Testis (tissue), 2 donors: ENCODE measurements at regions not wholly inside any gene's neighbourhood (a gene's known extent, or its start where the extent isn't known, plus 50 kb on each side); places are given as distances from the start of the nearest gene placed in this dataset.

Source experiments
- DNase-seq: peaks from one replicate; pipeline ENCODE4 v3.0.0-alpha.2; 2019
- H3K27ac ChIP-seq, 2 donors: fragments of 200-600 bp; sonication (generic); one replicate each; pipeline ENCODE4 v1.5.1; 2019
- H3K27me3 ChIP-seq: fragments of 200-600 bp; sonication (generic); one replicate; pipeline ENCODE4 v1.5.1; 2019
- H3K36me3 ChIP-seq: fragments of 200-600 bp; sonication (generic); one replicate; pipeline ENCODE4 v1.5.1; 2017; ENCODE audit warnings: low read depth; ENCODE audit errors: missing control alignments
- H3K4me1 ChIP-seq: fragments of 200-600 bp; sonication (generic); one replicate; pipeline ENCODE4 v1.5.1; 2019
- H3K4me3 ChIP-seq, 2 donors: fragments of 200-600 bp; sonication (generic); one replicate each; pipeline ENCODE4 v1.5.1; 2017 to 2019
- H3K9me3 ChIP-seq: fragments of 200-600 bp; sonication (generic); one replicate; pipeline ENCODE4 v1.5.1; 2017
- POLR2A ChIP-seq: fragments of 450-650 bp; IDR thresholded peaks from one replicate; pipeline ENCODE4 v1.6.1; 2017; ENCODE audit warnings: antibody characterized with exemption, mild to moderate bottlenecking, moderate library complexity
- WGBS, 2 donors: methylation state at CpG; one replicate each; pipeline ENCODE4 v1.1.5; 2018; 5-methylcytosine and 5-hydroxymethylcytosine counted together
- intact Hi-C: fragments of 100-400 bp; cut with DNase I; formaldehyde crosslinking; loops from one replicate; pipeline ENCODE4 v1.15.1; 2023; ENCODE audit warnings: low total_unique reads
- TF ChIP-seq, protein P1 (sequence below), 3 experiments: fragments of 450-650 bp in 2 of 3; fragments of 200-600 bp in 1 of 3; sonication (generic) in 1 of 3; IDR thresholded peaks; one replicate each; pipeline ENCODE4 v1.5.1; 2016 to 2019; ENCODE audit warnings: antibody characterized with exemption in 3 of 3, mild to moderate bottlenecking in 2 of 3, moderate library complexity in 1 of 3

DNA sequence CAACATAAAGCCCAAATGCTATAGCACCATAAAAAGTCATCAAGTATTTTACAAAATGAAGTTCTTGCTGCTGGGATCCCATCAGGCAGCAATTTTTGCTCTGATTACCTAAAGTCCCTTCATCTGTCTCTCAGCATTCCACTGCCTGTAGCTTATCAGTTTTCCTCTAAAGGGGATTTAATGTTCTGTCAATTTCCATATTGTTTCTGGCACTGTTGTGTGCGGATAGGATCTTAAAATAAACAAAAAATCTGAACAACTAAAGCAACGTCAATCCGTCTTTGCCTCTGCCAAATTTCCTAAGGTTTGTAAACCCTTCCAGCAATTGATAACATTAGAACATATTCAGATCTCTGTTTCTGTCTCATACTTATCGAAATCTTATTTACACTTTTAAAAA, 1126.3 kb upstream of the RAG2 start:
- TF ChIP-seq POLR2A = no peak
- TF ChIP-seq, protein P1, sequence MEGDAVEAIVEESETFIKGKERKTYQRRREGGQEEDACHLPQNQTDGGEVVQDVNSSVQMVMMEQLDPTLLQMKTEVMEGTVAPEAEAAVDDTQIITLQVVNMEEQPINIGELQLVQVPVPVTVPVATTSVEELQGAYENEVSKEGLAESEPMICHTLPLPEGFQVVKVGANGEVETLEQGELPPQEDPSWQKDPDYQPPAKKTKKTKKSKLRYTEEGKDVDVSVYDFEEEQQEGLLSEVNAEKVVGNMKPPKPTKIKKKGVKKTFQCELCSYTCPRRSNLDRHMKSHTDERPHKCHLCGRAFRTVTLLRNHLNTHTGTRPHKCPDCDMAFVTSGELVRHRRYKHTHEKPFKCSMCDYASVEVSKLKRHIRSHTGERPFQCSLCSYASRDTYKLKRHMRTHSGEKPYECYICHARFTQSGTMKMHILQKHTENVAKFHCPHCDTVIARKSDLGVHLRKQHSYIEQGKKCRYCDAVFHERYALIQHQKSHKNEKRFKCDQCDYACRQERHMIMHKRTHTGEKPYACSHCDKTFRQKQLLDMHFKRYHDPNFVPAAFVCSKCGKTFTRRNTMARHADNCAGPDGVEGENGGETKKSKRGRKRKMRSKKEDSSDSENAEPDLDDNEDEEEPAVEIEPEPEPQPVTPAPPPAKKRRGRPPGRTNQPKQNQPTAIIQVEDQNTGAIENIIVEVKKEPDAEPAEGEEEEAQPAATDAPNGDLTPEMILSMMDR (IDR thresholded peaks at IDR 0.05) = no peak
- no peak for DNase-seq
- 76 to 83% methylated on average over 4 of the region's 4 CpGs for WGBS, 2 donors
- intact Hi-C loops = no loop called here
- Histone ChIP-seq H3K4me1 (no peaks in the 10 kb centered on the region), H3K27ac (no peak overlapping the region), H3K36me3 (no peaks in the 10 kb centered on the region), H3K9me3 (no peaks in the 10 kb centered on the region), H3K4me3 (no peak overlapping the region), H3K27me3 (no peaks in the 10 kb centered on the region)

DNA sequence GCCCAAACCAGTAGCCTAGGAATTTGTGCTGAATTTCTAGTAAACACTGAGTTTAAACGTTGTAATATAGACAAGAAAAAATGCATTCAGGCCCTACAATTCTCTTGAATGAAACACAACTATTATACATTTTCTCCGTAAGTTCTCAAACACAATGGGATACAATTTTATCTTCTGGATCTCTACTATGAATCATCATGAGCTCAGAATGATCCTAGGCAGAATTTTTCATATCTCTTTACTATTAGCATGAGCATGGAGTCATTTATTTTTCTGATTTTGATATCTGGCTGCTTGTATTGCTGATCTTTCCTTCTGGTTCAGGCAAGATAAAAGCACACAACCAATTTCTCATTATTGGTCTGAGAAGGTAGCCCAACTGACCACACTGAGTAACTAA, 1123.4 kb upstream of the RAG2 start:
- Histone ChIP-seq H3K36me3 (no peaks in the 10 kb centered on the region), H3K27me3 (no peaks in the 10 kb centered on the region), H3K4me1 (no peaks in the 10 kb centered on the region), H3K4me3 (no peak overlapping the region), H3K9me3 (no peaks in the 10 kb centered on the region), H3K27ac (no peak overlapping the region)
- no peak for TF ChIP-seq POLR2A
- TF ChIP-seq, protein P1 (IDR thresholded peaks at IDR 0.05) = no peak
- WGBS, 2 donors = 82% methylated on average over 2 of the region's 2 CpGs
- DNase-seq = no peak
- intact Hi-C loops = no loop called here

DNA sequence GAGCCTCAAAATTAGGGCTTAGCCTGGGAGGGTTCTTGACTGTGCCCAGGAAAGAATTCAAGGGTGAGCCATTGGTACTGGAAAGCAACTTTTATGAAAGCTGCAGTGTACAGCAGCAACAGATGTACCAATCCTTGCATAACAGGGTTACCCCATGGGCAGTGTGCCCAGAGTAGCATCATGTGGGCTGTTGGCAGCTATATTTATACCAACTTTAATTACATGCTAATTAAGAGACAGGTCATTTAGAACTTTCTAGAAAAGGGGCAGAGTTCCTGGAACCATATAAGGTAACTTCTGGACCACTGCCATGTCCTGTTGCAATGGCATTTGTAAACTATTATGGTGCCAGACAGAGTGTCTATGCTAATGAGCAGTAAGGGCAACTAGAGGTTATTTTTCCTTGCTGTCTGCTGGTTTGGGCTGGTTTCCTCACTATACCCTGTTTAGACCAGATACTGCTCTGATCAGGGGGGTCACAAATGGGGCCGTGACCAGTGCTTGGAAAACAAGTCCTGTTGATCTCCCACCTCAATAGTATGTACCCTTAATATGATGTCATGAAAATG, 1120.5 kb upstream of the RAG2 start:
- Histone ChIP-seq H3K4me1 (no peaks in the 10 kb centered on the region), H3K36me3 (no peaks in the 10 kb centered on the region), H3K4me3 (no peak overlapping the region), H3K27me3 (no peaks in the 10 kb centered on the region), H3K27ac (no peak overlapping the region), H3K9me3 (no peaks in the 10 kb centered on the region)
- TF ChIP-seq, protein P1 (IDR thresholded peaks at IDR 0.05) = no peak
- no peak for TF ChIP-seq POLR2A
- 73 to 100% methylated on average over 1 of the region's 1 CpG for WGBS, 2 donors
- intact Hi-C loops = no loop called here
- DNase-seq = no peak

DNA sequence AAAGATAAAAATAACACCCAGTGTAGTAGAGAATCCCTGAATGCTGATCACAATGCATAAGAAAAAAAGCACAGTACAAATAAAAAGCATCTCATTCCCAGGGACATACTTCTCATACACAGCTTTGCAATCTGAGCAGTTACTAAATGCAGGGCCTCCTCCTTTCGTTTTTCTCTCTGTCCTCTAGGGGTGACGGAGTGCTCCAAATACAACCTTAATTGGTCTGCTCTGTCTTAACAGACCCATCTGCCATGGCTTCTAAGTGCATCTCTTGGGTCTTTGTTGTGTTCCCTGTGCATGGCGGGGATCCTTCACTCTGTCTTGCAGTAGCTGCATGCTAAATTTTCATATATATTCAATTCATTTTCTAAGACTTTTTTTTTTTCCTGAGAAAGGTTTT, 1114.2 kb upstream of the RAG2 start:
- Histone ChIP-seq H3K27ac (no peak overlapping the region), H3K36me3 (no peaks in the 10 kb centered on the region), H3K4me3 (no peak overlapping the region), H3K27me3 (no peaks in the 10 kb centered on the region), H3K9me3 (no peaks in the 10 kb centered on the region), H3K4me1 (no peaks in the 10 kb centered on the region)
- no peak for TF ChIP-seq POLR2A
- TF ChIP-seq, protein P1 (IDR thresholded peaks at IDR 0.05) = no peak
- no peak for DNase-seq
- WGBS, 2 donors = 39 to 54% methylated on average over 3 of the region's 3 CpGs
- intact Hi-C loops = no loop called here

DNA sequence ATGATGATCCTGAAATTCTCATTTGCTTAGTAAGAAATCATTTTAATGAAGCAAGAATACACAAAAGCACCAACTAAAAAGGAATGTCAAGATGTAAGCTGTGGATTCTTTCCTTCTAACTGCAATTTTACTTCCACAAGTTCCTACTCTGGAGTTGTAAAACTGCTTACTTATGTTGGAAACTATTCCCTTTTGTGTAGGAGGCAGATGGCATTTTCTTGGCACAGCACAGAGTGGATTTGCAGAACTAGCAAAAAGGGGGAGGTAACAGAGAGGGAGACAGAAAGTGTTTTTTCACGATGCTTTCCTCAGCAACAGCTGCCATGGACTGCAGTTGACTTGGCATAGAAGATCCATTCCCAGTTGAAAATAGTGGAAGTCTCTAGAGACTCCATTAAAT, 1112.0 kb upstream of the RAG2 start:
- intact Hi-C loops = no loop called here
- no peak for DNase-seq
- 41 to 47% methylated on average over 1 of the region's 1 CpG for WGBS, 2 donors
- H3K36me3 ChIP-seq = no peaks in the 10 kb centered on the region
- H3K4me1 ChIP-seq = no peaks in the 10 kb centered on the region
- H3K27ac ChIP-seq = no peak overlapping the region
- no peak overlapping the region for H3K4me3 ChIP-seq
- no peak for TF ChIP-seq POLR2A
- no peaks in the 10 kb centered on the region for H3K27me3 ChIP-seq
- no peaks in the 10 kb centered on the region for H3K9me3 ChIP-seq
